T-helper 1 cell treated with Interleukin-12 subunit alpha and Interleukin-12 subunit beta and Interleukin-4 antibody, amounts not matched to agents 30 μg/mL and 1 μg/mL, for 36 hours (primary cell): ENCODE measurements at regions not wholly inside any gene's neighbourhood (a gene's known extent, or its start where the extent isn't known, plus 50 kb on each side); places are given as distances from the start of the nearest gene placed in this dataset.
"Not testable (repeated sequence)": the region's sequence is repeated elsewhere in the genome, so short reads cannot be mapped to it uniquely, and the experiment has no call there.

Experiments
- H3K27ac Mint-ChIP-seq: one replicate; pipeline ENCODE4 v1.8.0; 2021; ENCODE audit warnings: mild to moderate bottlenecking, mixed read lengths
- H3K27me3 Mint-ChIP-seq: one replicate; pipeline ENCODE4 v1.8.0; 2021; ENCODE audit warnings: low read depth, mixed read lengths
- H3K36me3 Mint-ChIP-seq: one replicate; pipeline ENCODE4 v1.8.0; 2021; ENCODE audit warnings: low read depth, mixed read lengths
- H3K4me1 Mint-ChIP-seq: one replicate; pipeline ENCODE4 v1.8.0; 2021; ENCODE audit warnings: low read depth, mixed read lengths
- H3K4me3 Mint-ChIP-seq: one replicate; pipeline ENCODE4 v1.8.0; 2021; ENCODE audit warnings: mild to moderate bottlenecking, moderate library complexity, mixed read lengths
- H3K9me3 Mint-ChIP-seq: one replicate; pipeline ENCODE4 v1.8.0; 2021; ENCODE audit warnings: mixed read lengths

- Mint-ChIP-seq H3K4me3 (no peak overlapping the region), H3K4me1 (no peaks in the 10 kb centered on the region), H3K9me3 (peaks cover 22% of the 10 kb centered on the region), H3K27ac (no peak overlapping the region), H3K27me3 (no peaks in the 10 kb centered on the region), H3K36me3 (no peaks in the 10 kb centered on the region)
Observed at GRCh38 chr13:67943116-67943515, 713.0 kb upstream of the PCDH9 start.

- Mint-ChIP-seq H3K27me3 (no peaks in the 10 kb centered on the region), H3K4me3 (no peak overlapping the region), H3K4me1 (no peaks in the 10 kb centered on the region), H3K27ac (no peak overlapping the region), H3K9me3 (peaks cover 6% of the 10 kb centered on the region), H3K36me3 (no peaks in the 10 kb centered on the region)
Observed at GRCh38 chr13:67935626-67936025, 705.5 kb upstream of the PCDH9 start.

GRCh38 chr13:67934617-67935330 is 704.6 kb upstream of the PCDH9 start:
- no peaks in the 10 kb centered on the region for H3K27me3 Mint-ChIP-seq
- H3K9me3 Mint-ChIP-seq = peaks cover 6% of the 10 kb centered on the region
- H3K4me3 Mint-ChIP-seq = no peak overlapping the region
- H3K27ac Mint-ChIP-seq = no peak overlapping the region
- H3K36me3 Mint-ChIP-seq = no peaks in the 10 kb centered on the region
- no peaks in the 10 kb centered on the region for H3K4me1 Mint-ChIP-seq

- Mint-ChIP-seq H3K4me3 (no peak overlapping the region), H3K27ac (no peak overlapping the region), H3K27me3 (no peaks in the 10 kb centered on the region), H3K4me1 (no peaks in the 10 kb centered on the region), H3K36me3 (no peaks in the 10 kb centered on the region), H3K9me3 (no peaks in the 10 kb centered on the region)
Observed at GRCh38 chr13:67932991-67933390, 702.9 kb upstream of the PCDH9 start.

- no peaks in the 10 kb centered on the region for H3K4me1 Mint-ChIP-seq
- no peak overlapping the region for H3K4me3 Mint-ChIP-seq
- H3K36me3 Mint-ChIP-seq = no peaks in the 10 kb centered on the region
- no peaks in the 10 kb centered on the region for H3K27me3 Mint-ChIP-seq
- no peak overlapping the region for H3K27ac Mint-ChIP-seq
- peaks cover 8% of the 10 kb centered on the region for H3K9me3 Mint-ChIP-seq
Observed at GRCh38 chr13:67917291-67917987, 687.3 kb upstream of the PCDH9 start.

GRCh38 chr13:67916650-67917049 is 686.5 kb upstream of the PCDH9 start:
- H3K4me1 Mint-ChIP-seq = no peaks in the 10 kb centered on the region
- no peaks in the 10 kb centered on the region for H3K36me3 Mint-ChIP-seq
- H3K4me3 Mint-ChIP-seq = no peak overlapping the region
- H3K27ac Mint-ChIP-seq = no peak overlapping the region
- H3K9me3 Mint-ChIP-seq = peaks cover 9% of the 10 kb centered on the region
- H3K27me3 Mint-ChIP-seq = no peaks in the 10 kb centered on the region

GRCh38 chr13:67914535-67914934 is 684.4 kb upstream of the PCDH9 start:
- H3K9me3 Mint-ChIP-seq = peaks cover 17% of the 10 kb centered on the region
- H3K27ac Mint-ChIP-seq = no peak overlapping the region
- H3K4me3 Mint-ChIP-seq = no peak overlapping the region
- no peaks in the 10 kb centered on the region for H3K27me3 Mint-ChIP-seq
- H3K4me1 Mint-ChIP-seq = no peaks in the 10 kb centered on the region
- no peaks in the 10 kb centered on the region for H3K36me3 Mint-ChIP-seq

GRCh38 chr13:67902960-67903359 is 672.8 kb upstream of the PCDH9 start:
- H3K4me3 Mint-ChIP-seq, H3K4me1 Mint-ChIP-seq, H3K27me3 Mint-ChIP-seq, H3K27ac Mint-ChIP-seq, H3K36me3 Mint-ChIP-seq: not testable (repeated sequence)
- peaks cover 54% of the 10 kb centered on the region for H3K9me3 Mint-ChIP-seq

GRCh38 chr13:67880916-67881315 is 650.8 kb upstream of the PCDH9 start:
- H3K4me1 Mint-ChIP-seq = no peaks in the 10 kb centered on the region
- H3K4me3 Mint-ChIP-seq = no peak overlapping the region
- H3K27ac Mint-ChIP-seq = no peak overlapping the region
- H3K9me3 Mint-ChIP-seq = peaks cover 10% of the 10 kb centered on the region
- no peaks in the 10 kb centered on the region for H3K27me3 Mint-ChIP-seq
- no peaks in the 10 kb centered on the region for H3K36me3 Mint-ChIP-seq

- H3K9me3 Mint-ChIP-seq = peaks cover 16% of the 10 kb centered on the region
- H3K4me3 Mint-ChIP-seq = no peak overlapping the region
- no peaks in the 10 kb centered on the region for H3K27me3 Mint-ChIP-seq
- no peak overlapping the region for H3K27ac Mint-ChIP-seq
- H3K36me3 Mint-ChIP-seq = no peaks in the 10 kb centered on the region
- H3K4me1 Mint-ChIP-seq = no peaks in the 10 kb centered on the region
Observed at GRCh38 chr13:67878376-67878775, 648.2 kb upstream of the PCDH9 start.

GRCh38 chr13:67877031-67877430 is 646.9 kb upstream of the PCDH9 start:
- H3K4me3 Mint-ChIP-seq = no peak overlapping the region
- H3K36me3 Mint-ChIP-seq = no peaks in the 10 kb centered on the region
- no peak overlapping the region for H3K27ac Mint-ChIP-seq
- no peaks in the 10 kb centered on the region for H3K4me1 Mint-ChIP-seq
- H3K27me3 Mint-ChIP-seq = no peaks in the 10 kb centered on the region
- H3K9me3 Mint-ChIP-seq = peaks cover 19% of the 10 kb centered on the region

GRCh38 chr13:67867206-67867605 is 637.1 kb upstream of the PCDH9 start:
- Mint-ChIP-seq H3K9me3 (peaks cover 20% of the 10 kb centered on the region), H3K27ac (no peak overlapping the region), H3K27me3 (no peaks in the 10 kb centered on the region), H3K4me3 (no peak overlapping the region), H3K4me1 (no peaks in the 10 kb centered on the region), H3K36me3 (no peaks in the 10 kb centered on the region)

- H3K27me3 Mint-ChIP-seq = no peaks in the 10 kb centered on the region
- H3K4me3 Mint-ChIP-seq = no peak overlapping the region
- no peak overlapping the region for H3K27ac Mint-ChIP-seq
- H3K9me3 Mint-ChIP-seq = peaks cover 18% of the 10 kb centered on the region
- H3K4me1 Mint-ChIP-seq = no peaks in the 10 kb centered on the region
- no peaks in the 10 kb centered on the region for H3K36me3 Mint-ChIP-seq
Observed at GRCh38 chr13:67860315-67860714, 630.2 kb upstream of the PCDH9 start.

- H3K9me3 Mint-ChIP-seq = peaks cover 18% of the 10 kb centered on the region
- H3K36me3 Mint-ChIP-seq = no peaks in the 10 kb centered on the region
- no peaks in the 10 kb centered on the region for H3K4me1 Mint-ChIP-seq
Observed at GRCh38 chr13:67859904-67860303, 629.8 kb upstream of the PCDH9 start.

GRCh38 chr13:67857581-67858310 is 627.6 kb upstream of the PCDH9 start:
- H3K27me3 Mint-ChIP-seq = no peaks in the 10 kb centered on the region
- peaks cover 18% of the 10 kb centered on the region for H3K9me3 Mint-ChIP-seq
- H3K36me3 Mint-ChIP-seq = no peaks in the 10 kb centered on the region
- H3K4me1 Mint-ChIP-seq = no peaks in the 10 kb centered on the region
- H3K4me3 Mint-ChIP-seq = no peak overlapping the region
- H3K27ac Mint-ChIP-seq = no peak overlapping the region

More at GRCh38 chr13:67859904-67860303, 629.8 kb upstream of the PCDH9 start:
- Mint-ChIP-seq H3K27ac (no peak overlapping the region), H3K27me3 (no peaks in the 10 kb centered on the region), H3K4me3 (no peak overlapping the region)
